ENCODE measurements at regions not wholly inside any gene's neighbourhood (a gene's known extent, or its start where the extent isn't known, plus 50 kb on each side); places are given as distances from the start of the nearest gene placed in this dataset.

- DNase-seq: no peak
These were observed 113.2 kb downstream of the HSPH1 start for GRCh38 chr13:31048521-31048920.

GRCh38 chr13:31046711-31047279, 114.3 kb downstream of the TEX26 start:
- DNase-seq: no peak

DNA sequence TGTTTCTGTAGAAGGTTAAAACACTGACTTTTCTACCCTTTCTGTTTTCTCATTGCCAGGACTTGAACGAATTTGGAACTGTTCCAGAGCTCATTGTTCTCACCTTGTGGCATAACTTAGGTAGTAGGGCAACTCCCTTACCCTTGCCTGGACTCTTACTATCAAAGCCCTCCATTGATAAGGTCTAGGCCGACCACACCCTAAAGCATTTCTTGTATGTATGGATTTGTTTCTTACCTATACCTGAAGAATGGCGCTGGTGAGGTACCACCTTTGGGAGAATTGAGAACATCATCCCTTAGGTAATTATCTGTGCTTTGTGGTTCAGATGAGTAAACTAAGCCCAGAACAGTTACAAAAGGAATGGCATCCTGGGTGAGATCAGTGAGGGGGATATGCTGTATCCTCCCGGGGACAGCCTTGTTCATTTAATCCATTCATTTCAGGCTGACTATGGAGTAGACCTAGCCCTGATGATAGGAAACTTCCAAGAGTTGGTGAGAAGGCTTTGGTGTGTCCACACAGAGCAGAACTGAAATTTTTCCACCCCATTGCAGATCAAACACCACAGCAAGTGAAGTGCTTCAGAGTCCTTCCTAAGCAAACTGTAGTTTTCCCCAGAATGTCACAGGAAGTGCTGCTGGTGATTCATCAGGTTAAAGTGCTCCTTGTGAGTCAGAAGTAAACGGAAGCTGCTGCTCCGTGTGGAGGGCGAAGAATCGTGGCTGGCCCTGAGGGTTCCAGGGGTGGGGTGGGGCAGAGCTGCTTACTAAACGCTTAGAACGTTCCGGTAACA, 113.0 kb downstream of the TEX26 start:
- DNase-seq: peak; percentile 76

GRCh38 chr13:31044364-31045285, 112.2 kb downstream of the TEX26 start:
- DNase-seq: peak; percentile 75

GRCh38 chr13:31043957-31044356, 111.5 kb downstream of the TEX26 start:
- no peak for DNase-seq

DNA sequence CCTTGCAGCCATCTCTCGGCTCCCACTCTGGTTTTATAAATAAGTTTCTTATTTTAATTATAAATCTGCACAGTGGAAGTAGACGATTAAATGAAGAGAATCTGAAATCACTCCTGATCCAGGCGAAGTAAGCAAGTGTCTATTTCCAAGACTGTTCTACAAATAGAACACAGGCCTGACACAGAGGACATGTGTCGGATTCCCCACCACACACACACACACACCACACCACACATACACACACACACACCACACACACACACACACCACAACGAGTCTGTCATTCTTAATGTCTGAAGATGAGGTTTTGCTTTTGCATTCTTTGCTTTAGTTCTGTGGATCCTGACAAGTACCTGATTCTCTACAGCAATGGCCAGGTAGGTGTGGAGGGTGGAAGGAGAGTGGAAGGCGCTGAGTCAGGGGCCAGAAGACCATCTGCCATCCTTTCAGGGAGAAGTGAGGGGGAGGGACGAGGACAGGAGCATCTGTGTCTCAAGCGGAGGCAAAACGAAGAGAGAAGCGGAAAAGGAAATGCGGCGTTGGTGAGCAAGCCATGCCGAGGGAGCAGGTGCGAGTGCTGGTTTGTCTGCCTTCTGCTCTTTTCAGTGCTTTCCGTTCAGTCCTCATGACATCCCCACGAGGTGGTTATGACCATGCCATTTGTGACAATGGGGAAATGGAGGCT, 110.2 kb downstream of the TEX26 start:
- no peak for DNase-seq

GRCh38 chr13:31042049-31042448, 109.6 kb downstream of the TEX26 start:
- DNase-seq: no peak

DNA sequence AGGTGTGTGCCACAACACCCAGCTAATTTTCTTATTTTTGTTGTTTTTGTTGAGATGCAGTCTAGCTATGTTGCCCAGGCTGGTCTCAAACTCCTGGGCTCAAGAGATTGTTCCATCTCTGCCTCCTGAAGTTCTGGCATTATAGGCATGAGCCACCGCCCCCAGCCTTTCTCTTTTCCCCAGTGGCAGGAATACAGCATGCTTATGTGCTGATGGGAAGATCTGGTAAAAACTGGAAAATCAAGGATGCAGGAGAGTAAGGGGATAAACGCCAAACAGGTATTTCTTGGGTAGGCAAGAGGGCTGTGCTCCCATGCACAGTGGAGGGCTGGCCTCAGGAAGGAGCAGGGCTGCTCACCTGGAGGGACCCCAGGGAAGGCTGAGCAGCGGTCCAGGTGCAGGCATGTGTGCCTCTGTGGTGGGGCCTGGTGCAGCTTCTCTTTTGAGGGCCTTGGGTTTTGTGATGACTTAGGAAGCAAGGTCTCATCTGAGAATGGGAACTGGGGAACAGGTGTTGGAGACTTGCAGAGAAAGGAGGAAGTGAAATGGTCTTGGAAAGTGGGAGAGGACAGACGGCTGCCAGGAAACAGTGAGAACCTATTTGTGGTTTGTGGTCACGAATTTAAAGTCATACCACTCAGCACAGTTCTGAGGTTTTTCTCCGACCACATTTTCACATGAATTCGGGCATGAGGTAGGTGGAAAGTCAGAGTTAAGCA, 106.5 kb downstream of the TEX26 start:
- DNase-seq: no peak

DNA sequence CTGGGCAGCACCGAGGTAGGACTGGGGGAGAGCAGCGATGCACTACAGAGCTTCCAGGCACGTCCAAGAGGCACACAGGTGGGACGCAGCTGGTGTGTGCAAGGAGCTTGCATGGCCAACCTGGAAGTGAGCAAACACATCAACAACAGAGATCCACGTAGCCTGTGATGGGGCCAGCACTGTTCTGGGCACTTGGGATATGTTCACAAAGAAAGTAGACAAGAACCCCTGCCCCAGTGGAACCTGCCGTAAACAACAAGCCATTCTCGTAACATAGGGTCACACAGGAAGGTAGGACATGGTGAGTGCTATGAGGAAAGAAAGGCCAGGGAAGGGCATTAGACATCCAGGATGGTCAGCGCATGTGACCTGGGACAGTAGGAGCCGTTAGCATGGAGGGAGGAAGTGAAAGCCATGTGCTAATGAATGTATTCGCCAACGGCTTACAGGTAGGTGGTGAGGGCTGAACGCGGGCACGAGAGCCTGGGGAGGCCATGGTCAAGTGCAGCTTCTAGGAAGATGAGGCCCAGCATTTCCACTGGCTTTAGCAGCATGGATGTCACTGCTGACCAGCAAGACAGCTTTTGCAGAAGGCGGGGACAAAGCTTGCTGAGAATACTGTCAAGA, 105.5 kb downstream of the TEX26 start:
- DNase-seq: no peak

GRCh38 chr13:31036731-31037695, 104.6 kb downstream of the TEX26 start:
- no peak for DNase-seq

DNA sequence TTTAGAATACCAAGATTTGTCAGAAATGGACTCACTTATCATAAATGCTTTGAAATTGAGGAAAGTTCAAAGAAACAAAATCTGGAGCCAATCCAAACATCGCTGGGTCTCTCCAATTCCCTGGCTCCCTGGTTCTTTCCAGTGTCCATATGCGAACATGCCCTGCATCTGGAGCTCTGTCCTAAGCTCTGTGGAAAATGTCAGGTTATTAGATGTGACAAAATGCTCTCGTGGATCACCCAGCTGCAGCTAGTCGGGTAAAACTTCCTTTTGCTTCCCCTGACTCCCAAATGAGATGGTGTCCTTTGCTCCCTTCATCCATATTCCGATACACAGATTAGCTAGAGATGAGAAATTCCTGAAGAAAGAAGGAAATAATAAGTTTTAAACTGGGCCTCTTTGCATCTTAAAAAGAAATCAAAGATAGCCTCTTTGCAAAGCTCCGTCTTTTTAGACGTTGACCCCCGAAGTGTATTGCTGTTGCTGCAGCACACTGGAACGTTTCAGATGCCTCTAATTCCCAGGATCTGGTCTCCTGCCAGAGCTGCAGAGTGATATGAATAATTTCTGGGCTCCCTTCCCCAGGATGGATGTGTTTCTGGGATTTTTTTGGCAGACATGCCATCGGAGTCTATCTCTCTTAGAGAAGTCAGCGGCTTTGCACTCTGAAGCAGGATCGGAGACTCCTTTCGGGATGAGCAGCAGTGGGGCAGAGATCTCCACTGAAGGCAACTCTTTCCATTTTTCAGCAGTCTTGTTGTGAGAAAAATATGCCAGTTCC, 102.9 kb downstream of the TEX26 start:
- no peak for DNase-seq

DNA sequence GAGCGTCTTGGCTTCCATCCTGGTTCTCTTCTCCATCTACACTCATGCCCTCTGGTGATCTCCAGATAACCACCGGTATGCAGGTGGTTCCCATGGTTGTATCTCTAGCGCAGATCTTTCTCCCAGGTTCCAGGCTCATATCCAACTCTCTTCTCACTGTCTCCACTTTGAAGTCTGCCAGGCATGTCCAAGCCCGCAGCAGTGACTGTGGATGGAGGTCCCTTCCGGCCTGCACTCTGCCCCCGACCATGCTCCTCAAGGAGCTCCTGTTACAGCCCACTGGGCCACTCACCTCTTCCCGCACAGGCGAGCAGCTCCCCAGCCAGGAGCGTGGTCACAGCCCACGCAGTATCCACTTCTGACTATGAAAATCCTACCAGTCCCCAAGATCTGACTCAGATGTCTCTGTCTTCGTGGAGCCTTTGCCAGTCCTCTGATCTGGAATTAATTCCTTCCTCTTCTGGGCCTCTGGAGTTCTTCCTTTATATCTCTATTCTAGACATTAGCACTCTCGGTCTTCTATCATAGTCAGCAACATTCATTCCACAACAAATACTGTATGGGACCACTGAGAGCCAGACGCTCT, 100.2 kb downstream of the TEX26 start:
- no peak for DNase-seq

DNA sequence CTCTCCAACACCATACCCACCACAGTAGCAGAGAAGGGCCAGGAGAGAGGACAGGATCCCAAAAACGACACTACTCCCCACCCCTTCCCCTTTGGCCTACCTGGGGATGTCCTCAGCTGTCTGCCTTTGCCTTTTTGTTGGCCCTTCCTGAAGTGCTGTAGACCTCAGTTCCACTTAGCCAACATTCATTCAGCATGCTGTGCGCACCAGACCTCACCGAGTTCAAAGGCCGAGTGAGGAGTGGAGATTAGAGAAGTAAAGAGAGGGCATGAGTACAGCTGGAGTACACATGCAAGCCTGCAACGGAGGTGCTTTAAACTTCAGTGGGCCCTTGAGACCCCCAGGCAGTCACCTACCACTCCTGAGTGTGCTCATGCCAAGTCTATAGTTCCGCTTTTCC, 99.0 kb downstream of the TEX26 start:
- no peak for DNase-seq

DNA sequence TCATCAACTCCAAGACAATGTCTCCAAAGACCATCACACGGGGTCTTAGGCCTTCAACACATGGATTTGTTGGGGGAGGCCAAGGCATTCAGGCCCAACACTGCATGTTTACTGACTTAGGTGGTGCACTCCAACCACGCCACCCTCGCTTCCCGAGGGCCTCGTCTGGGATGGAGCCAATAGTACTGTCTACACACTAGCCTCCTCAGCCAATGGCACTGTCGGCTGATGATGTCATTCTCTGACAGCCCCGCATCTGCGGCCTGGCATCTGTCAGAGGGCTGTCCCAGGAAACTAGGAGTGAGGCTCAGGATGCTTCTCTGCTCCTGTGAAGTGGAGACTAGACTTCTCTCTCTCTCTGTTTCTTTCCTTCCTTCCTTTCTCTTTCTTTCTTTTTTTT, 96.6 kb downstream of the TEX26 start:
- no peak for DNase-seq

- DNase-seq: no peak
These were observed 94.7 kb downstream of the TEX26 start for GRCh38 chr13:31027136-31027535.

Measured in activated T-cell treated with anti-CD3 and anti-CD28 coated beads for 4 hours (primary cell).